ENCODE measurements at regions not wholly inside any gene's neighbourhood (a gene's known extent, or its start where the extent isn't known, plus 50 kb on each side); places are given as distances from the start of the nearest gene placed in this dataset.

DNA sequence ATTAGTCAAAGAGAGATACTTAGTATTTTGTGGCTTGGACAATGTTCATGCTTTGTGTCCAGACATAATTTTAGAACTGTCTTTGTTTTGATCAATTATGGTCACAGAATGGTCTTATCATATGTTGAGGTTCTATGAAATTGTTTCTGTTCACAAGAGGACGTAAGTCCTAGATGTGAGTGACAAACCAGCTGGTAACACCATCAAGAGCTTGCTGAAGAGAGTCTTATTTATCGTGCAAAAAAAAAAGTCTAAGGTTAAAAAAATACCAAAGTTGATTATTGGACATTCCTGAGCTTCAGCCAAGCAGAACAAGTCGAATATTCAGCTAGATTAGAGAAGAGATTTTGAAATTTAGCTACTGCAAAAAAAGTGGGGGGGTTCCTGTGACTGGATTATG is 495.9 kb upstream of the NAALADL2 start:
- no peak for TF ChIP-seq FOXP2 (optimal IDR thresholded peaks at IDR 0.05; ENCODE audit: borderline replicate concordance, extremely low read depth, extremely low read length, insufficient read depth)

DNA sequence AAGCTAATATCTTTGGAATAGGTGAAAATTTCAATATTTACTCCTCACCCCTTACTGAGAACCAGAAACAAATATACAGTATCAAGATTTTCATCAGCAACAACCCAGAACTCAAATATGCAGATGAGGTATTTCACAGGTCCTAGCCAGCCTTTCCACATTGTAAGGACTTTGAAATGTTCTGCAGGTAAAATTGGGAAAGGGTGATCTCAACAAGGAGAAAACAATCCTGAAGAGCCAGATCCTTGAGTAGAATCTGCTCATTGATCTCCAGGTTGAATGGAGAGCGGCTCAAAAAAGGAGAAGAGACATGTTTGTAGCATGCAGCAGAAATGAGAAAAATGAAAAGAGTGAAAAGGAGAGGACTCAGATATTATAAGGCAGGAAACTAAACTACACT is 493.3 kb upstream of the NAALADL2 start:
- TF ChIP-seq POLR2AphosphoS5 (IDR thresholded peaks at IDR 0.05; ENCODE audit: low read depth, low read length), result no peak
- TF ChIP-seq, protein P1, sequence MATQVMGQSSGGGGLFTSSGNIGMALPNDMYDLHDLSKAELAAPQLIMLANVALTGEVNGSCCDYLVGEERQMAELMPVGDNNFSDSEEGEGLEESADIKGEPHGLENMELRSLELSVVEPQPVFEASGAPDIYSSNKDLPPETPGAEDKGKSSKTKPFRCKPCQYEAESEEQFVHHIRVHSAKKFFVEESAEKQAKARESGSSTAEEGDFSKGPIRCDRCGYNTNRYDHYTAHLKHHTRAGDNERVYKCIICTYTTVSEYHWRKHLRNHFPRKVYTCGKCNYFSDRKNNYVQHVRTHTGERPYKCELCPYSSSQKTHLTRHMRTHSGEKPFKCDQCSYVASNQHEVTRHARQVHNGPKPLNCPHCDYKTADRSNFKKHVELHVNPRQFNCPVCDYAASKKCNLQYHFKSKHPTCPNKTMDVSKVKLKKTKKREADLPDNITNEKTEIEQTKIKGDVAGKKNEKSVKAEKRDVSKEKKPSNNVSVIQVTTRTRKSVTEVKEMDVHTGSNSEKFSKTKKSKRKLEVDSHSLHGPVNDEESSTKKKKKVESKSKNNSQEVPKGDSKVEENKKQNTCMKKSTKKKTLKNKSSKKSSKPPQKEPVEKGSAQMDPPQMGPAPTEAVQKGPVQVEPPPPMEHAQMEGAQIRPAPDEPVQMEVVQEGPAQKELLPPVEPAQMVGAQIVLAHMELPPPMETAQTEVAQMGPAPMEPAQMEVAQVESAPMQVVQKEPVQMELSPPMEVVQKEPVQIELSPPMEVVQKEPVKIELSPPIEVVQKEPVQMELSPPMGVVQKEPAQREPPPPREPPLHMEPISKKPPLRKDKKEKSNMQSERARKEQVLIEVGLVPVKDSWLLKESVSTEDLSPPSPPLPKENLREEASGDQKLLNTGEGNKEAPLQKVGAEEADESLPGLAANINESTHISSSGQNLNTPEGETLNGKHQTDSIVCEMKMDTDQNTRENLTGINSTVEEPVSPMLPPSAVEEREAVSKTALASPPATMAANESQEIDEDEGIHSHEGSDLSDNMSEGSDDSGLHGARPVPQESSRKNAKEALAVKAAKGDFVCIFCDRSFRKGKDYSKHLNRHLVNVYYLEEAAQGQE (IDR thresholded peaks at IDR 0.05; ENCODE audit: insufficient read depth in 1 of 2, low read depth in 2 of 2, low read length in 2 of 2), result no peak
- no peak for TF ChIP-seq TAF1 (IDR thresholded peaks at IDR 0.05; ENCODE audit: borderline replicate concordance, insufficient read depth, low read length)
- TF ChIP-seq FOXP2 (optimal IDR thresholded peaks at IDR 0.05; ENCODE audit: borderline replicate concordance, extremely low read depth, extremely low read length, insufficient read depth), result no peak
- TF ChIP-seq SIN3A (IDR thresholded peaks at IDR 0.05; ENCODE audit: borderline replicate concordance, insufficient read depth, low read length), result no peak

DNA sequence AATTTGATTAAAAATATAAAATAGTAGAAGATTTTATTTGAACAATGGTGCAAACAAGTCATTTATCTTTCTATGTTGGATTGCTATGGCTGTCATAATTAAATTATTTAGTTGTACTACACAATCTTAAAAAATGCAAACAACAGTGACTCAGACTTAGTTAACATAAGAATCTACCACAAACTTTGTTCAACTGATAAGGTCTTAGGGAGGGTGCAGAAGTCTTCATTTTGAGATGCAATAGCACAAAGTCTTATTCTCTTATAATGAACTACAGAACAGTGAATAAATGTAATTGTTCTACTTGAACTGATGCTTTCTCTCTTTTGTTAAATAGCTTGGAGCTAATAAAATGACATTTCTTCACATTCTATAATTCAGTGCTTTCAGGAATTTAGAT is 482.8 kb upstream of the NAALADL2 start:
- TF ChIP-seq TAF1 (IDR thresholded peaks at IDR 0.05; ENCODE audit: borderline replicate concordance, insufficient read depth, low read length) (no peak), SIN3A (IDR thresholded peaks at IDR 0.05; ENCODE audit: borderline replicate concordance, insufficient read depth, low read length) (no peak), POLR2AphosphoS5 (IDR thresholded peaks at IDR 0.05; ENCODE audit: low read depth, low read length) (no peak), FOXP2 (optimal IDR thresholded peaks at IDR 0.05; ENCODE audit: borderline replicate concordance, extremely low read depth, extremely low read length, insufficient read depth) (no peak)
- TF ChIP-seq, protein P1 (IDR thresholded peaks at IDR 0.05; ENCODE audit: insufficient read depth in 1 of 2, low read depth in 2 of 2, low read length in 2 of 2), result no peak

DNA sequence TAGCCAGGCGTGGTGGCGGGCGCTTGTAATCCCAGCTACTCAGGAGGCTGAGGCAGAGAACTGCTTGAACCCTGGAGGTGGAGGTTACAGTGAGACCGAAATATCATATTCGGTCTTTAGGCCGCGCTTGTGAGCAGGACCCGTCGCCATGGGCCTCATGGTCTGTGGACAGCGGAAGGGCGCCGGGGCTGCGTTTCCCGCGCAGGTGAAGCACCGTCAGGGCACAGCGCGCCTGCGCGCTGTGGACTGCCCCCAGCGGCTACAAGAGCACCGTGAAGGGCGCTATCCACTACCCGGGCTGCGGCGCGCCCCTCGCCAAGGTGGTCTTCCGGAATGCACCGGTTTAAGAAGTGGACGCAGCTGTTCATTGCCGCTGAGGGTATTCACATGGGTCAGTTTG is 482.0 kb upstream of the NAALADL2 start:
- TF ChIP-seq FOXP2 (optimal IDR thresholded peaks at IDR 0.05; ENCODE audit: borderline replicate concordance, extremely low read depth, extremely low read length, insufficient read depth), result no peak
- no peak for TF ChIP-seq POLR2AphosphoS5 (IDR thresholded peaks at IDR 0.05; ENCODE audit: low read depth, low read length)
- TF ChIP-seq SIN3A (IDR thresholded peaks at IDR 0.05; ENCODE audit: borderline replicate concordance, insufficient read depth, low read length), result no peak
- TF ChIP-seq TAF1 (IDR thresholded peaks at IDR 0.05; ENCODE audit: borderline replicate concordance, insufficient read depth, low read length), result no peak
- TF ChIP-seq, protein P1 (IDR thresholded peaks at IDR 0.05; ENCODE audit: insufficient read depth in 1 of 2, low read depth in 2 of 2, low read length in 2 of 2), result no peak

DNA sequence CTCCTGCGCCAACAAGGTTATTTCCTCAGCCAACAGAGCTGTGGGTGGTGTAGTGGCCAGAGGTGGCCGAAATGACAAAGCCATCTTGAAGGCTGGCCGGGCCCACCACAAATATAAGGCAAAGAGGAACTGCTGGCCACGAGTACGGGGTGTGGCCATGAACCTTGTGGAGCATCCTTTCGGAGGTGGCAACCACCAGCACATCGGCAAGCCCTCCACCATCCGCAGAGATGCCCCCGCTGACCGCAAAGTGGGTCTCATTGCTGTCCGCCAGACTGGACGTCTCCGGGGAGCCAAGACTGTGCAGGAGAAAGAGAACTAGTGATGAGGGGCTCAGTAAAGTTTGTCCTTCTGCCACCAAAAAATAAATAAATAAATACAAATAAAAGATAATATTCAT is 481.4 kb upstream of the NAALADL2 start:
- TF ChIP-seq FOXP2 (optimal IDR thresholded peaks at IDR 0.05; ENCODE audit: borderline replicate concordance, extremely low read depth, extremely low read length, insufficient read depth) (no peak), TAF1 (IDR thresholded peaks at IDR 0.05; ENCODE audit: borderline replicate concordance, insufficient read depth, low read length) (no peak), SIN3A (IDR thresholded peaks at IDR 0.05; ENCODE audit: borderline replicate concordance, insufficient read depth, low read length) (no peak), POLR2AphosphoS5 (IDR thresholded peaks at IDR 0.05; ENCODE audit: low read depth, low read length) (no peak)
- TF ChIP-seq, protein P1 (IDR thresholded peaks at IDR 0.05; ENCODE audit: insufficient read depth in 1 of 2, low read depth in 2 of 2, low read length in 2 of 2), result no peak
